Limb (tissue), 2 donors: ENCODE measurements at regions not wholly inside any gene's neighbourhood (a gene's known extent, or its start where the extent isn't known, plus 50 kb on each side); places are given as distances from the start of the nearest gene placed in this dataset.

Source experiments
- DNase-seq, 2 donors: peaks; one replicate each; pipeline ENCODE4 v3.0.0-alpha.2; 2016; ENCODE audit errors: extremely low spot score in 2 of 2

- DNase-seq: no peak
These were observed 217.1 kb upstream of the ARHGAP24 start for GRCh38 chr4:85257817-85258370.

GRCh38 chr4:85260064-85260463 lies 214.9 kb upstream of the ARHGAP24 start:
- DNase-seq: no peak

- no peak for DNase-seq
These were observed 209.7 kb upstream of the ARHGAP24 start for GRCh38 chr4:85265234-85265633.

GRCh38 chr4:85268188-85268587 lies 206.8 kb upstream of the ARHGAP24 start:
- no peak for DNase-seq

GRCh38 chr4:85268961-85269360 lies 206.0 kb upstream of the ARHGAP24 start:
- no peak for DNase-seq

- DNase-seq: no peak
These were observed 200.0 kb upstream of the ARHGAP24 start for GRCh38 chr4:85274955-85275354.

- DNase-seq: no peak
These were observed 194.0 kb upstream of the ARHGAP24 start for GRCh38 chr4:85280963-85281362.

GRCh38 chr4:85291226-85291625 lies 183.7 kb upstream of the ARHGAP24 start:
- DNase-seq: no peak

GRCh38 chr4:85298037-85298436 lies 176.9 kb upstream of the ARHGAP24 start:
- no peak for DNase-seq

GRCh38 chr4:85302193-85302736 lies 172.7 kb upstream of the ARHGAP24 start:
- DNase-seq: no peak

- no peak for DNase-seq
These were observed 172.2 kb upstream of the ARHGAP24 start for GRCh38 chr4:85302756-85303155.

- no peak for DNase-seq
These were observed 156.5 kb upstream of the ARHGAP24 start for GRCh38 chr4:85318415-85318814.

- DNase-seq: no peak
These were observed 116.1 kb upstream of the ARHGAP24 start for GRCh38 chr4:85358831-85359230.

- no peak for DNase-seq
These were observed 112.4 kb upstream of the ARHGAP24 start for GRCh38 chr4:85362550-85362949.

GRCh38 chr4:85367815-85368214 lies 107.1 kb upstream of the ARHGAP24 start:
- DNase-seq: no peak

GRCh38 chr4:85368240-85368639 lies 106.7 kb upstream of the ARHGAP24 start:
- DNase-seq: no peak

GRCh38 chr4:85368932-85369331 lies 106.0 kb upstream of the ARHGAP24 start:
- DNase-seq: no peak

GRCh38 chr4:85369703-85370380 lies 105.1 kb upstream of the ARHGAP24 start:
- no peak for DNase-seq

GRCh38 chr4:85370400-85371032 lies 104.4 kb upstream of the ARHGAP24 start:
- peak; percentile 40 to 41 for DNase-seq

- DNase-seq: no peak
These were observed 102.0 kb upstream of the ARHGAP24 start for GRCh38 chr4:85372966-85373365.

- no peak for DNase-seq
These were observed 98.7 kb upstream of the ARHGAP24 start for GRCh38 chr4:85376285-85376684.

- DNase-seq: no peak
These were observed 93.0 kb upstream of the ARHGAP24 start for GRCh38 chr4:85381968-85382367.

- peak in 1 of 2 donors; percentile 69 for DNase-seq
These were observed 83.9 kb upstream of the ARHGAP24 start for GRCh38 chr4:85391071-85391470.
